ENCODE measurements at regions not wholly inside any gene's neighbourhood (a gene's known extent, or its start where the extent isn't known, plus 50 kb on each side); places are given as distances from the start of the nearest gene placed in this dataset.

DNA sequence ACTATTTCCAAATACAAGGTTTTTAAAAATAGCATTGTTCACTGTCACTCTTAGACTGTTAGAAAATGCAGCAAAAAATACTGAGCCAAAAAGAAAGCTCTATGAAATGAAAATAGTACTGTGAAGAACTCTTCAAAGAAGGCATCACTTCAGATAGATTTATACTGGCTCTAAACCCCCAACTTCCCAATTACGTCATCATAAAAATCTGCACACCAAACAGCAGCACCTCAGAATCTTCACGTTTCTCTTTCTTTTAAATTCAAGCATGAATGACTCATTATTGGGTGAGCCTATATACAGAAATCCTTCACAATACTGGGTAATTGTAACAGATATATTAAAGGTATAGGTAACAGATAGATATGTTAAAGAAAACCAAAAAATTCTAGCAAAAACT lies 208.4 kb upstream of the HTR1E start:
- TF ChIP-seq, protein P1, sequence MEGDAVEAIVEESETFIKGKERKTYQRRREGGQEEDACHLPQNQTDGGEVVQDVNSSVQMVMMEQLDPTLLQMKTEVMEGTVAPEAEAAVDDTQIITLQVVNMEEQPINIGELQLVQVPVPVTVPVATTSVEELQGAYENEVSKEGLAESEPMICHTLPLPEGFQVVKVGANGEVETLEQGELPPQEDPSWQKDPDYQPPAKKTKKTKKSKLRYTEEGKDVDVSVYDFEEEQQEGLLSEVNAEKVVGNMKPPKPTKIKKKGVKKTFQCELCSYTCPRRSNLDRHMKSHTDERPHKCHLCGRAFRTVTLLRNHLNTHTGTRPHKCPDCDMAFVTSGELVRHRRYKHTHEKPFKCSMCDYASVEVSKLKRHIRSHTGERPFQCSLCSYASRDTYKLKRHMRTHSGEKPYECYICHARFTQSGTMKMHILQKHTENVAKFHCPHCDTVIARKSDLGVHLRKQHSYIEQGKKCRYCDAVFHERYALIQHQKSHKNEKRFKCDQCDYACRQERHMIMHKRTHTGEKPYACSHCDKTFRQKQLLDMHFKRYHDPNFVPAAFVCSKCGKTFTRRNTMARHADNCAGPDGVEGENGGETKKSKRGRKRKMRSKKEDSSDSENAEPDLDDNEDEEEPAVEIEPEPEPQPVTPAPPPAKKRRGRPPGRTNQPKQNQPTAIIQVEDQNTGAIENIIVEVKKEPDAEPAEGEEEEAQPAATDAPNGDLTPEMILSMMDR (conservative IDR thresholded peaks at IDR 0.05): no peak
- Mint-ChIP-seq H3K27ac (no peak overlapping the region), H3K4me1 (no peaks in the 10 kb centered on the region), H3K36me3 (ENCODE audit: low read depth) (peaks cover 83% of the 10 kb centered on the region), H3K9me3 (peaks cover 72% of the 10 kb centered on the region), H3K27me3 (ENCODE audit: insufficient read depth) (peaks cover 1% of the 10 kb centered on the region), H3K4me3 (no peak overlapping the region)
- no peak overlapping the region for H3K4me3 ChIP-seq (ENCODE audit: low read length)
- no peak overlapping the region for H3K9ac ChIP-seq (ENCODE audit: extremely low read depth, low read length, poor library complexity, severe bottlenecking)
- 47% methylated on average over 2 of the region's 2 CpGs; no CpG with 5 or more reads in 1 of the 2 experiments for WGBS, 2 experiments (ENCODE audit: insufficient coverage in 1 of 2, insufficient read length in 1 of 2)
- no peak overlapping the region for H3K27ac ChIP-seq (ENCODE audit: low read depth, low read length)
- no peaks in the 10 kb centered on the region for H3K27me3 ChIP-seq (ENCODE audit: control insufficient read depth, insufficient read depth, low read length, poor library complexity, severe bottlenecking)
- no peaks in the 10 kb centered on the region for H3K4me1 ChIP-seq (ENCODE audit: control insufficient read depth, insufficient read depth, low read length)
- peaks cover 31% of the 10 kb centered on the region for H3K36me3 ChIP-seq (ENCODE audit: control insufficient read depth, insufficient read depth, low read length)
- H3K9me3 ChIP-seq (ENCODE audit: control insufficient read depth, low read length): peaks cover 44% of the 10 kb centered on the region
- DNase-seq: no peak

DNA sequence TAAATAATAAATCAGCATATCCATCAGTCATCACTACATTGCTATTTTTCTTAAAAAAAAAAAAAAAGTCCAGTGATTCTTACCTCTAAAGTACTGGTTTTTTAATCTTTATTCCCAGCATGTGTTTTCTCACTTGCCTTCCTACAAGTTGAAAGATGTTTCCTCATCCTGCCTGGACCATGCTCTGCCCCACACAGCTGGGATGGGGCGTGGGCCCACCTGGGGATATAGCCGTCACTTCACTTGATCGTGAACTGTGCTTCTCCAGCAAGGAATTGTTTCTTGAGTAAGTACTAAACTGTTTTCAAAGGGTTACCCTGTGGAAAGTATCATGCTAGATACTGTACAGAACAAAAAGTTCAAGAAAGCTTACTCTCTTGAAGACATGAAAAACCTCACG lies 212.6 kb upstream of the HTR1E start:
- WGBS, 2 experiments (ENCODE audit: insufficient coverage in 1 of 2, insufficient read length in 1 of 2): 93 to 96% methylated on average over 3 to 4 of the region's 4 CpGs
- H3K4me1 Mint-ChIP-seq: peaks cover 12% of the 10 kb centered on the region

DNA sequence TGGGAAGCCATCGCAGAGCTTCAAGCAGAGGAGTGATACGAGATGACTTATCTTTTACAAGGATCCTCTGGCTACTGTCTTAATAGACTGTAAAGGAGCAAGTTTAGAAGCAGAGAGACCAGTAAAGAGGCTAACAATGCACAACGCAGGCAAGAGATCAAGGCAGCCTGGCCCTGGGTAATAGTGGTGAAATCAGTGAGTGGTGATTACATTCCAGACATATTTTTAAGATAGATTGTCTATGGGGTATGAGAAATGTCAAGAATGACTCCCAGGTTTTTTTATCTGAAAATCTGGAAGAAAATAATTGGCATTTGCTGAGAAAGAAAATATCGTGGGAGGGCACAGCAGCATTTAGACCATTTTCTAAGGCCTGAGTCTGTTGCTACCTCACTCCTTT lies 213.6 kb upstream of the HTR1E start:
- Mint-ChIP-seq H3K27me3 (ENCODE audit: insufficient read depth) (no peaks in the 10 kb centered on the region), H3K4me1 (peaks cover 12% of the 10 kb centered on the region), H3K4me3 (no peak overlapping the region), H3K36me3 (ENCODE audit: low read depth) (peaks cover 56% of the 10 kb centered on the region), H3K9me3 (peaks cover 20% of the 10 kb centered on the region), H3K27ac (no peak overlapping the region)
- 84 to 89% methylated on average over 3 to 4 of the region's 4 CpGs for WGBS, 2 experiments (ENCODE audit: insufficient coverage in 1 of 2, insufficient read length in 1 of 2)
- Histone ChIP-seq H3K36me3 (ENCODE audit: control insufficient read depth, insufficient read depth, low read length) (peaks cover 18% of the 10 kb centered on the region), H3K9ac (ENCODE audit: extremely low read depth, low read length, poor library complexity, severe bottlenecking) (no peak overlapping the region), H3K4me3 (ENCODE audit: low read length) (peak overlapping the region; percentile 10), H3K27ac (ENCODE audit: low read depth, low read length) (no peak overlapping the region), H3K9me3 (ENCODE audit: control insufficient read depth, low read length) (peaks cover 19% of the 10 kb centered on the region), H3K27me3 (ENCODE audit: control insufficient read depth, insufficient read depth, low read length, poor library complexity, severe bottlenecking) (no peaks in the 10 kb centered on the region), H3K4me1 (ENCODE audit: control insufficient read depth, insufficient read depth, low read length) (no peaks in the 10 kb centered on the region)
- TF ChIP-seq, protein P1 (conservative IDR thresholded peaks at IDR 0.05): no peak
- DNase-seq: no peak

More for the DNA sequence above, 212.6 kb upstream of the HTR1E start:
- Mint-ChIP-seq H3K4me3 (no peak overlapping the region), H3K36me3 (ENCODE audit: low read depth) (peaks cover 57% of the 10 kb centered on the region), H3K9me3 (peaks cover 30% of the 10 kb centered on the region), H3K27ac (no peak overlapping the region), H3K27me3 (ENCODE audit: insufficient read depth) (no peaks in the 10 kb centered on the region)
- H3K4me1 ChIP-seq (ENCODE audit: control insufficient read depth, insufficient read depth, low read length): no peaks in the 10 kb centered on the region
- H3K27me3 ChIP-seq (ENCODE audit: control insufficient read depth, insufficient read depth, low read length, poor library complexity, severe bottlenecking): no peaks in the 10 kb centered on the region
- TF ChIP-seq, protein P1 (conservative IDR thresholded peaks at IDR 0.05): no peak
- no peak overlapping the region for H3K27ac ChIP-seq (ENCODE audit: low read depth, low read length)
- DNase-seq: no peak
- H3K36me3 ChIP-seq (ENCODE audit: control insufficient read depth, insufficient read depth, low read length): peaks cover 22% of the 10 kb centered on the region
- no peak overlapping the region for H3K9ac ChIP-seq (ENCODE audit: extremely low read depth, low read length, poor library complexity, severe bottlenecking)
- H3K4me3 ChIP-seq (ENCODE audit: low read length): no peak overlapping the region
- H3K9me3 ChIP-seq (ENCODE audit: control insufficient read depth, low read length): peaks cover 25% of the 10 kb centered on the region

Measured in endodermal cell (in vitro differentiated cells).